Neural crest cell (in vitro differentiated cells): ENCODE measurements at regions not wholly inside any gene's neighbourhood (a gene's known extent, or its start where the extent isn't known, plus 50 kb on each side); places are given as distances from the start of the nearest gene placed in this dataset.

Experiments used
- DNase-seq: peaks from one replicate; pipeline ENCODE4 v3.0.0; 2021; ENCODE audit warnings: low read depth, mixed read lengths, low spot score
- H3K27ac Mint-ChIP-seq: one replicate; pipeline ENCODE4 v1.8.0; 2021; ENCODE audit warnings: mild to moderate bottlenecking, mixed read lengths; ENCODE audit not compliant: unreplicated experiment
- H3K27me3 Mint-ChIP-seq: 2 replicates; pipeline ENCODE4 v1.8.0; 2021; ENCODE audit warnings: low read depth, mild to moderate bottlenecking, mixed read lengths
- H3K36me3 Mint-ChIP-seq: 2 replicates; pipeline ENCODE4 v1.8.0; 2021; ENCODE audit warnings: low read depth, mild to moderate bottlenecking, mixed read lengths
- H3K4me1 Mint-ChIP-seq: 2 replicates; pipeline ENCODE4 v1.8.0; 2021; ENCODE audit warnings: mixed read lengths
- H3K4me3 Mint-ChIP-seq: one replicate; pipeline ENCODE4 v1.8.0; 2021; ENCODE audit warnings: mild to moderate bottlenecking, mixed read lengths
- H3K9me3 Mint-ChIP-seq: 2 replicates; pipeline ENCODE4 v1.8.0; 2021; ENCODE audit warnings: mixed read lengths
- CTCF ChIP-seq: fragments of 200-600 bp; sonication (generic); conservative IDR thresholded peaks from 2 replicates; pipeline ENCODE4 v1.5.0; 2021; ENCODE audit warnings: antibody characterized with exemption, mild to moderate bottlenecking

- Mint-ChIP-seq H3K27ac (no peak overlapping the region), H3K4me3 (no peak overlapping the region), H3K27me3 (peaks cover 34% of the 10 kb centered on the region), H3K4me1 (peaks cover 5% of the 10 kb centered on the region), H3K9me3 (no peaks in the 10 kb centered on the region), H3K36me3 (no peaks in the 10 kb centered on the region)
- TF ChIP-seq CTCF: no peak
- DNase-seq: no peak
Measured at GRCh38 chr3:45313743-45314403, 74.5 kb upstream of the LARS2 start.

GRCh38 chr3:45317710-45318109 lies 70.7 kb upstream of the LARS2 start:
- no peak for TF ChIP-seq CTCF

GRCh38 chr3:45318689-45319088 lies 69.7 kb upstream of the LARS2 start:
- Mint-ChIP-seq H3K27ac (no peak overlapping the region), H3K27me3 (peaks cover 2% of the 10 kb centered on the region), H3K9me3 (no peaks in the 10 kb centered on the region), H3K4me3 (no peak overlapping the region), H3K4me1 (peaks cover 5% of the 10 kb centered on the region), H3K36me3 (no peaks in the 10 kb centered on the region)
- DNase-seq: no peak
- no peak for TF ChIP-seq CTCF

More at GRCh38 chr3:45317710-45318109, 70.7 kb upstream of the LARS2 start:
- Mint-ChIP-seq H3K27ac (no peak overlapping the region), H3K36me3 (no peaks in the 10 kb centered on the region), H3K9me3 (no peaks in the 10 kb centered on the region), H3K4me3 (no peak overlapping the region), H3K4me1 (peaks cover 5% of the 10 kb centered on the region), H3K27me3 (peaks cover 12% of the 10 kb centered on the region)
- no peak for DNase-seq

- H3K27ac Mint-ChIP-seq: no peak overlapping the region
- H3K27me3 Mint-ChIP-seq: no peaks in the 10 kb centered on the region
Measured at GRCh38 chr3:45319231-45319995, 69.0 kb upstream of the LARS2 start.

GRCh38 chr3:45319996-45320305 lies 68.4 kb upstream of the LARS2 start:
- TF ChIP-seq CTCF: no peak
- Mint-ChIP-seq H3K27ac (no peak overlapping the region), H3K27me3 (no peaks in the 10 kb centered on the region), H3K9me3 (no peaks in the 10 kb centered on the region), H3K4me1 (peaks cover 5% of the 10 kb centered on the region), H3K4me3 (no peak overlapping the region), H3K36me3 (no peaks in the 10 kb centered on the region)
- no peak for DNase-seq

More at GRCh38 chr3:45319231-45319995, 69.0 kb upstream of the LARS2 start:
- peaks cover 5% of the 10 kb centered on the region for H3K4me1 Mint-ChIP-seq
- no peaks in the 10 kb centered on the region for H3K9me3 Mint-ChIP-seq
- no peaks in the 10 kb centered on the region for H3K36me3 Mint-ChIP-seq
- DNase-seq: no peak
- no peak overlapping the region for H3K4me3 Mint-ChIP-seq
- TF ChIP-seq CTCF: no peak
